ENCODE measurements at regions not wholly inside any gene's neighbourhood (a gene's known extent, or its start where the extent isn't known, plus 50 kb on each side); places are given as distances from the start of the nearest gene placed in this dataset.
"Not testable (repeated sequence)": the region's sequence is repeated elsewhere in the genome, so short reads cannot be mapped to it uniquely, and the experiment has no call there.

DNA sequence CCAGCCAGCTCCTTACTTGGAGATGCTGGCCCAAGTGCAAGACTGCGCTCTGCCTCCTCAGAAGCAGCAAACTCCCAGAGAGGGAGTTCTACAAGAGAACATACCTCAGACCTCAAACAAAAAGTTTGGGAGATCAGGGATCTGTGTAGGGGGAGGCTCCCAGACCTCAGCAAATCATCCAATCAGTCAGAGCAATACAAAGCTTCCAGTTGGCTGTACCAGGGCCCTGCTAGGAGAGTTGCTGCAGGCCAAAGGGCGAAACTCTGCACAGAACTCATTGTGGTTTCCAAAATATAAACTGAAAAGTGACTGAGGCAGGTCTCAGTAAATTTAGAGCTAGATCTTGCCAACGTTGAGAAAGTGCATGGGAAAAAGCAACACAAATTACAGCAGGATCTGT lies 144.3 kb upstream of the NPAP1 start:
- not testable (repeated sequence) for TF ChIP-seq CTCF, POLR2A (IDR thresholded peaks at IDR 0.05)
